GM12875 (cell line): ENCODE measurements at regions not wholly inside any gene's neighbourhood (a gene's known extent, or its start where the extent isn't known, plus 50 kb on each side); places are given as distances from the start of the nearest gene placed in this dataset.
"Not testable (repeated sequence)": the region's sequence is repeated elsewhere in the genome, so short reads cannot be mapped to it uniquely, and the experiment has no call there.

Experiments used
- H3K4me3 ChIP-seq: one replicate; pipeline ENCODE4 v1.5.1; 2011; ENCODE audit warnings: low read depth, low read length, control low read depth
- CTCF ChIP-seq: IDR thresholded peaks from 2 replicates; pipeline ENCODE4 v1.5.1; 2011; ENCODE audit warnings: low read depth, mild to moderate bottlenecking, control low read depth, inconsistent platforms, low read length, moderate library complexity, borderline replicate concordance; ENCODE audit not compliant: insufficient read depth

GRCh38 chr6:112957536-112957916 lies 610.4 kb downstream of the RFPL4B start:
- TF ChIP-seq CTCF = no peak

GRCh38 chr6:112960130-112960529 lies 613.0 kb downstream of the RFPL4B start:
- not testable (repeated sequence) for H3K4me3 ChIP-seq

More at GRCh38 chr6:112957536-112957916, 610.4 kb downstream of the RFPL4B start:
- H3K4me3 ChIP-seq = no peak overlapping the region

- TF ChIP-seq CTCF = no peak
- H3K4me3 ChIP-seq = no peak overlapping the region
Measured at GRCh38 chr6:112967974-112968373, 620.8 kb downstream of the RFPL4B start.

GRCh38 chr6:112971651-112972050 lies 624.5 kb downstream of the RFPL4B start:
- no peak for TF ChIP-seq CTCF
- no peak overlapping the region for H3K4me3 ChIP-seq

- not testable (repeated sequence) for H3K4me3 ChIP-seq
Measured at GRCh38 chr6:112974931-112975330, 627.8 kb downstream of the RFPL4B start.

GRCh38 chr6:112976579-112976978 lies 629.4 kb downstream of the RFPL4B start:
- H3K4me3 ChIP-seq = not testable (repeated sequence)

GRCh38 chr6:112979830-112980229 lies 632.7 kb downstream of the RFPL4B start:
- no peak overlapping the region for H3K4me3 ChIP-seq
- no peak for TF ChIP-seq CTCF

- H3K4me3 ChIP-seq = no peak overlapping the region
- no peak for TF ChIP-seq CTCF
Measured at GRCh38 chr6:112980676-112981075, 633.5 kb downstream of the RFPL4B start.

- H3K4me3 ChIP-seq = no peak overlapping the region
- no peak for TF ChIP-seq CTCF
Measured at GRCh38 chr6:112983713-112984261, 636.7 kb downstream of the RFPL4B start.
